ENCODE measurements at regions not wholly inside any gene's neighbourhood (a gene's known extent, or its start where the extent isn't known, plus 50 kb on each side); places are given as distances from the start of the nearest gene placed in this dataset.

GRCh38 chr10:3465406-3465891 is 292.9 kb upstream of the PITRM1 start:
- TF ChIP-seq CTCF (IDR thresholded peaks at IDR 0.05): no peak
- TF ChIP-seq POLR2A (IDR thresholded peaks at IDR 0.05): no peak

Data from vagina (tissue), 2 donors.